ENCODE measurements at regions not wholly inside any gene's neighbourhood (a gene's known extent, or its start where the extent isn't known, plus 50 kb on each side); places are given as distances from the start of the nearest gene placed in this dataset.
"Not testable (repeated sequence)": the region's sequence is repeated elsewhere in the genome, so short reads cannot be mapped to it uniquely, and the experiment has no call there.

DNA sequence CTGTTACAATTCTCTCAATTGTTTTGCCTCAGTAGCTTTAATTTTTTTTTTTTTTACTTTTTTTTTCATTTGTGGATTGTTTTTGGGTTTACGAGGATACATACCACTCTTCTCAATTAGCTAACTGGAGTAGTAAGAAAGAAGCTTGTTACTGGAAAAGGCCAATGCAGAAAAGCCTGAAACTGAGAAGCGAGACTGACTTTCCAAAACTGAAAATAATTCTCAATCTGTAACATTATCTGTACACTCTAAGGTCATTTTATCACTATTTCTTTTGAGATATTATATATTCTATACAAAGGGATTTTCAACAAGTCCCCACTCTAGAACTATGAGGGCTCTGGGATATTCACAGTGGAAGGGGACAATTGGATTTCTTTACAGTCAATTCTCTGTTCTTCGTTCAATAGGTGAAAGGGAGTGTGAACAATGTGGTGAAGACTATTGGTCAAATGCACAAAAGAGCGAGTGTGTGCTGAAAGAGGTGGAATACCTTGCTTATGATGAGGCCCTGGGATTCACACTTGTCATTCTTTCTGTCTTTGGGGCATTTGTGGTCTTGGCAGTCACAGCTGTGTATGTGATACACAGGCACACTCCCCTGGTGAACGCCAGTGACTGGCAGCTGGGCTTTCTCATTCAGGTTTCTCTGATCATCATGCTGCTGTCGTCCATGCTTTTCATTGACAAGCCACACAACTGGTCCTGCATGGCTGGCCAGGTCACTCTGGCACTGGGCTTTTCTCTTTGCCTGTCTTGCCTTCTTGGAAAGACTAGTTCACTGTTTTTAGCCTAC is 83.9 kb upstream of the KCNAB1 start:
- Mint-ChIP-seq H3K4me3 (ENCODE audit: low read depth) (no peak overlapping the region), H3K4me1 (ENCODE audit: low read depth) (no peaks in the 10 kb centered on the region), H3K9me3 (no peaks in the 10 kb centered on the region), H3K27me3 (ENCODE audit: low read depth) (peaks cover 2% of the 10 kb centered on the region), H3K36me3 (ENCODE audit: low read depth) (no peaks in the 10 kb centered on the region), H3K27ac (no peak overlapping the region)
- no peak for DNase-seq (ENCODE audit: low spot score)
- intact Hi-C loops (cut with micrococcal nuclease): no loop called here

DNA sequence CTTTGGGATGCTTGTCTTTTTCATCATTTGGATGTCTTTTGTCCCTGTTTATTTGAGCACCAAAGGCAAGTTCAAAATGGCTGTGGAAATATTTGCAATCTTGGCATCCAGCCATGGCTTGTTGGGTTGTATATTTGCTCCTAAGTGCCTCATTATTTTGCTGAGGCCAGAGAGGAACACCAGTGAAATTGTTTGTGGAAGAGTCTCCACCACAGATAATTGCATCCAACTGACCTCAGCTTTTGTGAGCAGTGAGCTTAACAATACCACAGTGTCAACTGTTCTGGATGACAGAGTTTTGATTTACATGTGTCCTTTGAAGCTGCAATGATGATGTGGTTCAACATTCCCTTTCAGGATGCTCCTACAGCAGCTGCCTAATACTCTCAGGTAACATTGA is 83.0 kb upstream of the KCNAB1 start:
- H3K4me1 Mint-ChIP-seq (ENCODE audit: low read depth): no peaks in the 10 kb centered on the region
- intact Hi-C loops (cut with micrococcal nuclease): no loop called here
- no peak overlapping the region for H3K4me3 Mint-ChIP-seq (ENCODE audit: low read depth)
- no peaks in the 10 kb centered on the region for H3K9me3 Mint-ChIP-seq
- H3K36me3 Mint-ChIP-seq (ENCODE audit: low read depth): no peaks in the 10 kb centered on the region
- no peak for DNase-seq (ENCODE audit: low spot score)
- no peak overlapping the region for H3K27ac Mint-ChIP-seq
- H3K27me3 Mint-ChIP-seq (ENCODE audit: low read depth): peaks cover 2% of the 10 kb centered on the region

DNA sequence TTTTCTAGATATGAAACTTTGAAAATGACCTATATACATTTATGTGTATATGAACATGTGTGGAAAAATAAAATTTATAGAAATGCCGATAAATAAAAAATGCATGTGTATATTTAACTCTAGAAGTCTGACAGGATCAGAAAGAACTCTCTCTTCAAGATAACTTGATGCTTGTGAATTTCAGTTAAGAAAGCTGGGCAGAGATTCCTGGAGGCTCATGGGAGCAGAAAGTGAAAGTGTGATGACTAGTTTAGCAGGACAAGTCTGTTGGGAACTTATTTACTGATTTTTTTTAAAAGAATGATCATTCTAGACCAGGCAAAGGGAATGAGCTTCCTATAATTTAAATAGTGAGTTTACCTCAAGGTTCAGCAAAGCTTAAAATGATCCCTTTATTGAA is 81.5 kb upstream of the KCNAB1 start:
- no peaks in the 10 kb centered on the region for H3K9me3 Mint-ChIP-seq
- H3K4me3 Mint-ChIP-seq (ENCODE audit: low read depth): no peak overlapping the region
- peaks cover 5% of the 10 kb centered on the region for H3K27me3 Mint-ChIP-seq (ENCODE audit: low read depth)
- intact Hi-C loops (cut with micrococcal nuclease): no loop called here
- no peaks in the 10 kb centered on the region for H3K4me1 Mint-ChIP-seq (ENCODE audit: low read depth)
- no peaks in the 10 kb centered on the region for H3K36me3 Mint-ChIP-seq (ENCODE audit: low read depth)
- no peak overlapping the region for H3K27ac Mint-ChIP-seq
- no peak for DNase-seq (ENCODE audit: low spot score)

DNA sequence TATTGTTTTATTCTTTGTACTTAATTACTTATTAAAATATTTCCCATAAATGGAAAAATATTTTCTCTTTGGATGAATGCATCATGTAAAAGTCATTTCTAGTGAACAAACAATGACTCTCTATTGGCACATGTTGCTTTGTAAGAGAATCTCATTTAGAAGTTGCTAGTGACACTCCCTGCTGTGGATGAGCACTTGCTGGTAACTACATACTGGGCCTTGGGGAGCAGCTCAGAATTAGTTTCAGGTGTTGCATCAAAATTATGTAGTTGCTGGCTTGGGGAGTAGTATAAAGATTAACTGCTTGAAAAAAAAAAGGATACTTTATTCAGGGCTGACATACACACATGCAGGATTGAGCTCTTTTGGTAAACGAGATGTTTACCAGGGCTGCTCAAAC is 80.3 kb upstream of the KCNAB1 start:
- Mint-ChIP-seq H3K27me3 (ENCODE audit: low read depth) (peaks cover 7% of the 10 kb centered on the region), H3K4me3 (ENCODE audit: low read depth) (no peak overlapping the region), H3K27ac (no peak overlapping the region), H3K9me3 (no peaks in the 10 kb centered on the region), H3K36me3 (ENCODE audit: low read depth) (no peaks in the 10 kb centered on the region), H3K4me1 (ENCODE audit: low read depth) (no peaks in the 10 kb centered on the region)
- DNase-seq (ENCODE audit: low spot score): no peak
- intact Hi-C loops (cut with micrococcal nuclease): no loop called here

DNA sequence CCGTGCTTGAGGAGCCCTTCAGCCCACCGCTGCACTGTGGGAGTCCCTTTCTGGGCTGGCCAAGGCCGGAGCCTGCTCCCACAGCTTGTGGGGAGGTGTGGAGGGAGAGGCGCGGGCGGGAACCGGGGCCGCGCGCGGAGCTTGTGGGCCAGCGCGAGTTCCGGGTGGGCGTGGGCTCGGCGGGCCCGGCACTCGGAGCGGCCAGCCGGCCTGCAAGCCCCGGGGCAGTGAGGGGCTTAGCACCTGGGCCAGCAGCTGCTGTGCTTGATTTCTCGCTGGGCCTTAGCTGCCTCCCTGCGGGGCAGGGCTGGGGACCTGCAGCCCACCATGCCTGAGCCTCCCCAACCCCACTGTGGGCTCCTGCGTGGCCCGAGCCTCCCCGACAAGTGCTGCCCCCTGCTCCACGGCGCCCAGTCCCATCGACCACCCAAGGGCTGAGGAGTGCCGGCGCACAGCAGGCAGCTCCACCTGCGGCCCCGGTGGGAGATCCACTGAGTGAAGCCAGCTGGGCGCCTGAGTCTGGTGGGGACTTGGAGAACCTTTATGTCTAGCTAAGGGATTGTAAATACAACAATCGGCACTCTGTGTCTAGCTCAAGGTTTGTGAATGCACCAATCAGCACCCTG is 79.0 kb upstream of the KCNAB1 start:
- H3K9me3 Mint-ChIP-seq; H3K4me1 Mint-ChIP-seq (ENCODE audit: low read depth); DNase-seq (ENCODE audit: low spot score); intact Hi-C loops (cut with micrococcal nuclease); H3K27me3 Mint-ChIP-seq (ENCODE audit: low read depth); H3K36me3 Mint-ChIP-seq (ENCODE audit: low read depth); H3K27ac Mint-ChIP-seq; H3K4me3 Mint-ChIP-seq (ENCODE audit: low read depth): not testable (repeated sequence)

DNA sequence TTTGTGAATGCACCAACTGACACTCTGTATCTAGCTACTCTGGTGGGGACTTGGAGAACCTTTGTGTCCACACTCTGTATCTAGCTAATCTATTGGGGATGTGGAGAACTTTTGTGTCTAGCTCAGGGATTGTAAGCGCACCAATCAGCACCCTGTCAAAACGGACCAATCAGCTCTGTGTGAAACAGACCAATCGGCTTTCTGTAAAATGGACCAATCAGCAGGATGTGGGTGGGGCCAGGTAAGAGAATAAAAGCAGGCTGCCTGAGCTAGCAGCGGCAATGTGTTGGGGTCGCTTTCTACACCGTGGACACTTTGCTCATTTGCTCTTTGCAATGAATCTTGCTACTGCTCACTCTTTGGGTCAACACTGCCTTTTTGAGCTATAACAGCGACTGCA is 78.5 kb upstream of the KCNAB1 start:
- intact Hi-C loops (cut with micrococcal nuclease); H3K27ac Mint-ChIP-seq; H3K36me3 Mint-ChIP-seq (ENCODE audit: low read depth); DNase-seq (ENCODE audit: low spot score); H3K4me3 Mint-ChIP-seq (ENCODE audit: low read depth); H3K27me3 Mint-ChIP-seq (ENCODE audit: low read depth); H3K9me3 Mint-ChIP-seq; H3K4me1 Mint-ChIP-seq (ENCODE audit: low read depth): not testable (repeated sequence)

DNA sequence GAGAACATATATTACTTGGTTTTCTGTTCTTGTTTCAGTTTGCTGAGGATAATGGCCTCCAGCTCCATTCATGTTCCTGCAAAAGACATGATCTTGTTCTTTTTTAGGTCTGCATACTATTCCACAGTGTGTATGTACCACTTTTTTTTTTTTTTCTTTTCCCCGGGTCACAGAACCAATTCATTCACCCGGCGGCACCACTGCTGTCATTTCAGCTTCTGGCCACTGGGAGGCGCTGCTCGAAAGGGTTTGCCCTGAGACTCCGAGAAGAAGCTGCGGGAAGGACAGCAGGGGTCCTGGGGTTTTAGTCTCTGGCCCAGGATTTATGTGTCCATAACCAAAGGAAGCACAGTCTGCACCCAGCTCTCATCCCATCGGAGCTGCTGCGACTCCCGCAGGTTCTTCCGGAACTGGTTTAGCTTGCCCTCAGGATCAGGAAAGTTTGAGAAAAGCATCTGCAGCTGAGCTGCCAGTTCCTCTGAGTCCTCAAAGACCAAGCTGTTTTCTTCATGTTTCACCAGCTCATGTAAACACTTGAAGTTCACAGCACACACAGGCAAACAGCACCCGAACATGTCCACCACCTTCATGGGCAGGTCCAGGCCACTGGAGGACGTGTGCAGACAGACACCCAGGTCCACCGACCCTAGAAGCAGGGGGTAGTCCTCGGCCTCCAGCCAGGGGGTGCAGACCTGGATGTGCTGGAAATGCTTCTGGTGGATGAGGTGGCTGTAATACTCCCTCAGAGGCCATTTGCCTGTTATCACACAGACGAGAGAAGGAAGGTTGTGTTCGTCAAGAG is 76.3 kb upstream of the KCNAB1 start:
- DNase-seq (ENCODE audit: low spot score): peak; percentile 41
- H3K27me3 Mint-ChIP-seq (ENCODE audit: low read depth); H3K4me1 Mint-ChIP-seq (ENCODE audit: low read depth); H3K9me3 Mint-ChIP-seq; H3K27ac Mint-ChIP-seq; H3K4me3 Mint-ChIP-seq (ENCODE audit: low read depth); H3K36me3 Mint-ChIP-seq (ENCODE audit: low read depth); intact Hi-C loops (cut with micrococcal nuclease): not testable (repeated sequence)

DNA sequence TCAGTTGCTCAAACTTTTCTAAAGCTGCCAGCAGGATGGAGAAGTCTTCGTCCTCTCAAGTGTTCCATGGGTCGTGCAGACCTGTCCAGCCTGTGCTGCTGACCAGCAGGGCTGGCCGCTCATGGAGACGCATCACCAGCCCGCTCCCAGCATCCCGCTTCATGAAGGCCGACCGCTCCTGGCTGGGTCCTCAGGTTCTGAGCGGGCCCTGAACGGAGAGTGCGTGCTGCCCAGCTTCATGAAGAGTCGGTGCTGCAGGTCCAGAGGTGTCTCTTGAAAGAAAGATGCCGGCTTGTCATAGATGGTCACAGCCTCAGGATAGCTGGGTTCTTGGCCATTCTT is 75.8 kb upstream of the KCNAB1 start:
- intact Hi-C loops (cut with micrococcal nuclease): no loop called here
- H3K36me3 Mint-ChIP-seq (ENCODE audit: low read depth): no peaks in the 10 kb centered on the region
- no peaks in the 10 kb centered on the region for H3K9me3 Mint-ChIP-seq
- no peaks in the 10 kb centered on the region for H3K4me1 Mint-ChIP-seq (ENCODE audit: low read depth)
- H3K4me3 Mint-ChIP-seq (ENCODE audit: low read depth): no peak overlapping the region
- no peak overlapping the region for H3K27ac Mint-ChIP-seq
- peaks cover 7% of the 10 kb centered on the region for H3K27me3 Mint-ChIP-seq (ENCODE audit: low read depth)
- no peak for DNase-seq (ENCODE audit: low spot score)

DNA sequence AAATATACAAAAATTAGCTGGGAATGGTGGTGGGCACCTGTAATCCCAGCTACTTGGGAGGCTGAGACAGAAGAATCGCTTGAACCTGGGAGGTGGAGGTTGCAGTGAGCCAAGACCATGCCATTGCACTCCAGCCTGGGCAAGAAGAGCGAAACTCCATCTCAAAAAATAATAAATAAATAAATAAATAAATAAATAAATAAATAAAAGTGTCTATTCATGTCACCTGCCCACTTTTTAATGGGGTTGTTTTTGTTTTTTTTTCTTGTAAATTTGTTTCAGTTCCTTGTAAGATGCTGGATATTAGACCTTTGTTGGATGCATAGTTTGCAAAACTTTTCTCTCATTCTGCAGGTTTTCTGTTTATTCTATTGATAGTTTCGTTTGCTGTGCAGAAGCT is 71.9 kb upstream of the KCNAB1 start:
- H3K27ac Mint-ChIP-seq; H3K4me3 Mint-ChIP-seq (ENCODE audit: low read depth); intact Hi-C loops (cut with micrococcal nuclease); H3K4me1 Mint-ChIP-seq (ENCODE audit: low read depth); H3K27me3 Mint-ChIP-seq (ENCODE audit: low read depth); DNase-seq (ENCODE audit: low spot score); H3K36me3 Mint-ChIP-seq (ENCODE audit: low read depth); H3K9me3 Mint-ChIP-seq: not testable (repeated sequence)

DNA sequence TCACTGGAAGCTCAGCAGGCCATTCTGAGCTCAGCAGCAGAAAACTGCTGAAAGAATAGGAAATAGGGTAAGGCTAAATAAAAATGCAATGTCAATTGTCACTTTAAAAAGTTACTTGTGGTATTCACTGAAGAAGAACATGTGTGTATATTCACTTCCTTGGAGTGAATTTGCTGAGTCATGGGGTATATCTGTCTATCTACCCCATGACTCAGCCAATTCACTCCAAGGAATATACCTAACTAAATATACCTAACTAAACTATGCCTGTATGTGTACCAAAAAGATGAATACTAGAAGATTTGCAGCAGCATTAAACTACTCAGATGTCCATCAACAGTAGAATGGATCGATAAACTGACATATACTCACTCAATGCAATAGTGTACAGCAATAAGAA is 69.5 kb upstream of the KCNAB1 start:
- H3K27ac Mint-ChIP-seq: no peak overlapping the region
- H3K4me1 Mint-ChIP-seq (ENCODE audit: low read depth): no peaks in the 10 kb centered on the region
- no peak overlapping the region for H3K4me3 Mint-ChIP-seq (ENCODE audit: low read depth)
- DNase-seq (ENCODE audit: low spot score): no peak
- intact Hi-C loops (cut with micrococcal nuclease): no loop called here
- H3K9me3 Mint-ChIP-seq: no peaks in the 10 kb centered on the region
- H3K36me3 Mint-ChIP-seq (ENCODE audit: low read depth): no peaks in the 10 kb centered on the region
- H3K27me3 Mint-ChIP-seq (ENCODE audit: low read depth): peaks cover 2% of the 10 kb centered on the region

DNA sequence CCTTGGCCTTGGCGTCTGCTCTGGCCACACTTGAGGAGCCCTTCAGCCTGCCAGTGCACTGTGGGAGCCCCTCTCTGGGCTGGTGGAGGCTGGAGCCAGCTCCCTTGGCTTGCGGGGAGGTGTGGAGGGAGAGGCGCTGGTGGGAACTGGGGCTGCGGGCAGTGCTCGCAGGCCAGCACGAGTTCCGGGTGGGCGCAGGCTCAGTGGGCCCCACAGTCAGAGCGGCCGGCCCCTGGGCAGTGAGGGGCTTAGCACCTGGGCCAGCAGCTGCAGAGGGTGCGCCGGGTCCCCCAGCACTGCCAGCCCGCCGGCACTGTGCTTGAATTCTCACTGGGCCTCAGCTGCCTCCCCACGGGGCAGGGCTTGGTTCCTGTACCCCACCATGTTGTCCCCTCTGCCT is 68.7 kb upstream of the KCNAB1 start:
- H3K4me3 Mint-ChIP-seq (ENCODE audit: low read depth): no peak overlapping the region
- H3K4me1 Mint-ChIP-seq (ENCODE audit: low read depth): no peaks in the 10 kb centered on the region
- no peaks in the 10 kb centered on the region for H3K9me3 Mint-ChIP-seq
- DNase-seq (ENCODE audit: low spot score): no peak
- intact Hi-C loops (cut with micrococcal nuclease): no loop called here
- no peak overlapping the region for H3K27ac Mint-ChIP-seq
- H3K36me3 Mint-ChIP-seq (ENCODE audit: low read depth): no peaks in the 10 kb centered on the region
- H3K27me3 Mint-ChIP-seq (ENCODE audit: low read depth): peaks cover 2% of the 10 kb centered on the region

DNA sequence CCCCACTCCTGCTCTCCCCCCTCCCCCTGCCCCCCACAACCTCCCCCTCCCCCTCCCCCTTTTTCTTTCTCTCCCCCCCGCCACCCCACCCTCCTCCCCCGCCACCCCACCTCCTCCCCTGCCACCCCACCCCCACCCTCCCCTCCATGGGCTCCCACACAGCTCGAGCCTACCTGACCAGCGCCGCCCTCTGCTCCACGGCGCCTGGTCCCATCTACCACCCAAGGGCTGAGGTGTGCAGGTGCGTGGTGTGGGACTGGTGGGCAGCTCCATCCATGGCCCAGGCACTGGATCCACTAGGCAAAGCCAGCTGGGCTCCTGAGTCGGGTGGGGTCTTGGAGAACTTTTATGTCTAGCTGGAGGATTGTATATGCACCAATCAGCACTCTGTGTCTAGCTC is 68.3 kb upstream of the KCNAB1 start:
- Mint-ChIP-seq H3K4me1 (ENCODE audit: low read depth) (no peaks in the 10 kb centered on the region), H3K4me3 (ENCODE audit: low read depth) (no peak overlapping the region), H3K9me3 (no peaks in the 10 kb centered on the region), H3K36me3 (ENCODE audit: low read depth) (no peaks in the 10 kb centered on the region), H3K27ac (no peak overlapping the region), H3K27me3 (ENCODE audit: low read depth) (no peaks in the 10 kb centered on the region)
- intact Hi-C loops (cut with micrococcal nuclease): no loop called here
- no peak for DNase-seq (ENCODE audit: low spot score)

DNA sequence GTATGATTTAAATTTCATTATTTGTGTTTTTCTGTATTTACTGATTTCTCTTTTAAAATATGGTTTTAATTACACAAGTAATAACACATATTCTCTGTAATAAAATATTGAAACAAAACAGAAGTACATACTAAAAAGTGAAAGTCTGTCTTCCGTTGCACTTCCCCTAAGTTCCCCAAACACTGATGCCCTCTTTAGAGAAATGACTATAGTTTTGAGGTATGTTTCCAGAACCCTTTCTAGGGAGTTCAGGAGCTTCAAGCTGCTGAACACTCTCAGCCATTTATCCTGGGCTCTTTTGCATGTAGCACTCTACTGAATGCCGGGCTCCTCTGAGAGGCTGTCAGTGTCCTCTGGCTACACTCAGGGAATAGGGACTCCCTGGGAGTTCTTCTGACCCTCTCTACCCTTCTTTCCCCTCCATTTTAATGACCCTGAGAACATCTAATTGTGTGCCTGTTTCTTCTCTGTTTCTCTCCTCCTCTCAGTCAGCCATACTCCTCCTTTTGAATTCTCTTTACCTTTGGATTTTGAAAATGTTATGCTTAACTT is 60.4 kb upstream of the KCNAB1 start:
- H3K27ac Mint-ChIP-seq: no peak overlapping the region
- H3K27me3 Mint-ChIP-seq (ENCODE audit: low read depth): peaks cover 18% of the 10 kb centered on the region
- no peaks in the 10 kb centered on the region for H3K36me3 Mint-ChIP-seq (ENCODE audit: low read depth)
- H3K9me3 Mint-ChIP-seq: no peaks in the 10 kb centered on the region
- H3K4me1 Mint-ChIP-seq (ENCODE audit: low read depth): no peaks in the 10 kb centered on the region
- H3K4me3 Mint-ChIP-seq (ENCODE audit: low read depth): no peak overlapping the region
- intact Hi-C loops (cut with micrococcal nuclease): no loop called here
- DNase-seq (ENCODE audit: low spot score): no peak
